Ovary (tissue), 3 donors: ENCODE measurements at regions not wholly inside any gene's neighbourhood (a gene's known extent, or its start where the extent isn't known, plus 50 kb on each side); places are given as distances from the start of the nearest gene placed in this dataset.

Experiments
- CTCF ChIP-seq, 3 donors: fragments of 450-650 bp in 2 of 3; fragments of 200-600 bp in 1 of 3; IDR thresholded peaks; one replicate each; pipeline versions ENCODE4 v1.5.1 to v1.8.0; 2016 to 2022; ENCODE audit warnings: antibody characterized with exemption in 3 of 3, mild to moderate bottlenecking in 1 of 3
- EP300 ChIP-seq: sonication (generic); formaldehyde crosslinking; IDR thresholded peaks from one replicate; pipeline ENCODE4 v1.6.1; 2017; ENCODE audit warnings: antibody characterized with exemption
- POLR2A ChIP-seq: fragments of 450-650 bp; IDR thresholded peaks from one replicate; pipeline ENCODE4 v1.6.1; 2017; ENCODE audit warnings: antibody characterized with exemption, mild to moderate bottlenecking, moderate library complexity
- donor health status: DM: no; HTN: no; CAD: no.

- TF ChIP-seq CTCF (IDR thresholded peaks at IDR 0.05) (no peak), POLR2A (no peak), EP300 (no peak)
These were observed 93.5 kb upstream of the SASH1 start for GRCh38 chr6:148249160-148249559.
